ENCODE measurements at regions not wholly inside any gene's neighbourhood (a gene's known extent, or its start where the extent isn't known, plus 50 kb on each side); places are given as distances from the start of the nearest gene placed in this dataset.
"Not testable (repeated sequence)": the region's sequence is repeated elsewhere in the genome, so short reads cannot be mapped to it uniquely, and the experiment has no call there.

- Mint-ChIP-seq H3K4me1 (no peaks in the 10 kb centered on the region), H3K27ac (no peak overlapping the region), H3K27me3 (peaks cover 6 to 11% of the 10 kb centered on the region in 2 donors), H3K9me3 (peaks cover 5 to 19% (median 14%) of the 10 kb centered on the region in 3 donors), H3K36me3 (no peaks in the 10 kb centered on the region), H3K4me3 (no peak overlapping the region)
- no peak for DNase-seq
- Histone ChIP-seq H3K36me3 (ENCODE audit: control insufficient read depth in 2 of 2, extremely low read depth in 1 of 2, insufficient read depth in 1 of 2, low read length in 1 of 2) (no peaks in the 10 kb centered on the region), H3K27ac (ENCODE audit: low read length) (no peak overlapping the region), H3K4me1 (ENCODE audit: control insufficient read depth in 1 of 2, extremely low read depth in 1 of 2, insufficient read depth in 2 of 2, low read length in 2 of 2) (no peaks in the 10 kb centered on the region), H3K4me3 (ENCODE audit: control insufficient read depth in 1 of 2, extremely low read depth in 1 of 2, low read length in 1 of 2) (no peak overlapping the region), H3K9me3 (peaks cover 3% of the 10 kb centered on the region), H3K27me3 (replicated peaks in 1 of 2; ENCODE audit: control insufficient read depth in 2 of 2, extremely low read depth in 1 of 2, insufficient read depth in 2 of 2, low read length in 1 of 2) (no peaks in the 10 kb centered on the region)
- CTCF ChIA-PET = no interaction called here
- POLR2A ChIA-PET = no interaction called here
- ATAC-seq (replicated peaks in 1 of 4) = no peak
Observed at GRCh38 chr4:54445866-54446265, 211.9 kb upstream of the KIT start.

- H3K36me3 Mint-ChIP-seq = no peaks in the 10 kb centered on the region
- H3K27me3 Mint-ChIP-seq = peaks cover 5 to 11% of the 10 kb centered on the region in 2 donors
- POLR2A ChIA-PET = no interaction called here
- Histone ChIP-seq H3K4me3 (ENCODE audit: control insufficient read depth in 1 of 2, extremely low read depth in 1 of 2, low read length in 1 of 2) (no peak overlapping the region), H3K27me3 (replicated peaks in 1 of 2; ENCODE audit: control insufficient read depth in 2 of 2, extremely low read depth in 1 of 2, insufficient read depth in 2 of 2, low read length in 1 of 2) (no peaks in the 10 kb centered on the region), H3K9me3 (peaks cover 3% of the 10 kb centered on the region), H3K4me1 (ENCODE audit: control insufficient read depth in 1 of 2, extremely low read depth in 1 of 2, insufficient read depth in 2 of 2, low read length in 2 of 2) (no peaks in the 10 kb centered on the region), H3K36me3 (ENCODE audit: control insufficient read depth in 2 of 2, extremely low read depth in 1 of 2, insufficient read depth in 1 of 2, low read length in 1 of 2) (no peaks in the 10 kb centered on the region), H3K27ac (ENCODE audit: low read length) (no peak overlapping the region)
- no CpG with 5 or more reads among the region's 1 CpG for WGBS (ENCODE audit: insufficient coverage)
- CTCF ChIA-PET = no interaction called here
- peaks cover 5 to 20% (median 15%) of the 10 kb centered on the region in 3 donors for H3K9me3 Mint-ChIP-seq
- no peak overlapping the region for H3K27ac Mint-ChIP-seq
- no peak overlapping the region for H3K4me3 Mint-ChIP-seq
- ATAC-seq (replicated peaks in 1 of 4) = no peak
- DNase-seq = no peak
- no peaks in the 10 kb centered on the region for H3K4me1 Mint-ChIP-seq
Observed at GRCh38 chr4:54446581-54446980, 211.2 kb upstream of the KIT start.

- ATAC-seq (replicated peaks in 1 of 4) (no peak), DNase-seq (no peak)
- Mint-ChIP-seq H3K27ac (no peak overlapping the region), H3K4me1 (no peaks in the 10 kb centered on the region), H3K9me3 (peaks cover 8 to 20% (median 15%) of the 10 kb centered on the region in 3 donors), H3K27me3 (peaks cover 4 to 14% of the 10 kb centered on the region in 2 donors), H3K36me3 (no peaks in the 10 kb centered on the region), H3K4me3 (no peak overlapping the region)
- 100% methylated on average over 1 of the region's 2 CpGs for WGBS (ENCODE audit: insufficient coverage)
- Histone ChIP-seq H3K27me3 (replicated peaks in 1 of 2; ENCODE audit: control insufficient read depth in 2 of 2, extremely low read depth in 1 of 2, insufficient read depth in 2 of 2, low read length in 1 of 2) (no peaks in the 10 kb centered on the region), H3K4me3 (ENCODE audit: control insufficient read depth in 1 of 2, extremely low read depth in 1 of 2, low read length in 1 of 2) (no peak overlapping the region), H3K36me3 (ENCODE audit: control insufficient read depth in 2 of 2, extremely low read depth in 1 of 2, insufficient read depth in 1 of 2, low read length in 1 of 2) (no peaks in the 10 kb centered on the region), H3K4me1 (ENCODE audit: control insufficient read depth in 1 of 2, extremely low read depth in 1 of 2, insufficient read depth in 2 of 2, low read length in 2 of 2) (no peaks in the 10 kb centered on the region), H3K9me3 (peaks cover 3% of the 10 kb centered on the region), H3K27ac (ENCODE audit: low read length) (no peak overlapping the region)
- CTCF ChIA-PET = no interaction called here
- POLR2A ChIA-PET = no interaction called here
Observed at GRCh38 chr4:54447304-54447703, 210.5 kb upstream of the KIT start.

GRCh38 chr4:54449999-54450398 lies 207.8 kb upstream of the KIT start:
- Mint-ChIP-seq H3K27me3 (peaks cover 0 to 6% of the 10 kb centered on the region in 2 donors), H3K9me3 (peaks cover 8 to 20% (median 15%) of the 10 kb centered on the region in 3 donors), H3K4me1 (no peaks in the 10 kb centered on the region), H3K4me3 (no peak overlapping the region), H3K36me3 (no peaks in the 10 kb centered on the region), H3K27ac (no peak overlapping the region)
- Histone ChIP-seq H3K27me3 (replicated peaks in 1 of 2; ENCODE audit: control insufficient read depth in 2 of 2, extremely low read depth in 1 of 2, insufficient read depth in 2 of 2, low read length in 1 of 2) (no peaks in the 10 kb centered on the region), H3K27ac (ENCODE audit: low read length) (no peak overlapping the region), H3K36me3 (ENCODE audit: control insufficient read depth in 2 of 2, extremely low read depth in 1 of 2, insufficient read depth in 1 of 2, low read length in 1 of 2) (no peaks in the 10 kb centered on the region), H3K9me3 (peaks cover 3% of the 10 kb centered on the region), H3K4me3 (ENCODE audit: control insufficient read depth in 1 of 2, extremely low read depth in 1 of 2, low read length in 1 of 2) (no peak overlapping the region), H3K4me1 (ENCODE audit: control insufficient read depth in 1 of 2, extremely low read depth in 1 of 2, insufficient read depth in 2 of 2, low read length in 2 of 2) (no peaks in the 10 kb centered on the region)
- ChIA-PET POLR2A (no interaction called here), CTCF (no interaction called here)
- DNase-seq (no peak), ATAC-seq (replicated peaks in 1 of 4) (no peak)
- no CpG with 5 or more reads among the region's 5 CpGs for WGBS (ENCODE audit: insufficient coverage)

- H3K9me3 ChIP-seq; H3K4me3 Mint-ChIP-seq; H3K27ac Mint-ChIP-seq; H3K27ac ChIP-seq (ENCODE audit: low read length); H3K4me1 ChIP-seq (ENCODE audit: control insufficient read depth in 1 of 2, extremely low read depth in 1 of 2, insufficient read depth in 2 of 2, low read length in 2 of 2); ATAC-seq (replicated peaks in 1 of 4); H3K27me3 ChIP-seq (replicated peaks in 1 of 2; ENCODE audit: control insufficient read depth in 2 of 2, extremely low read depth in 1 of 2, insufficient read depth in 2 of 2, low read length in 1 of 2); H3K4me3 ChIP-seq (ENCODE audit: control insufficient read depth in 1 of 2, extremely low read depth in 1 of 2, low read length in 1 of 2); DNase-seq; H3K27me3 Mint-ChIP-seq; CTCF ChIA-PET; POLR2A ChIA-PET; H3K36me3 ChIP-seq (ENCODE audit: control insufficient read depth in 2 of 2, extremely low read depth in 1 of 2, insufficient read depth in 1 of 2, low read length in 1 of 2); H3K36me3 Mint-ChIP-seq; H3K4me1 Mint-ChIP-seq: not testable (repeated sequence)
- WGBS (ENCODE audit: insufficient coverage) = 93% methylated on average over 4 of the region's 9 CpGs
- peaks cover 19 to 30% (median 25%) of the 10 kb centered on the region in 3 donors for H3K9me3 Mint-ChIP-seq
Observed at GRCh38 chr4:54466960-54467359, 190.8 kb upstream of the KIT start.

- Histone ChIP-seq H3K4me3 (ENCODE audit: control insufficient read depth in 1 of 2, extremely low read depth in 1 of 2, low read length in 1 of 2) (no peak overlapping the region), H3K9me3 (no peaks in the 10 kb centered on the region), H3K36me3 (ENCODE audit: control insufficient read depth in 2 of 2, extremely low read depth in 1 of 2, insufficient read depth in 1 of 2, low read length in 1 of 2) (no peaks in the 10 kb centered on the region), H3K27me3 (replicated peaks in 1 of 2; ENCODE audit: control insufficient read depth in 2 of 2, extremely low read depth in 1 of 2, insufficient read depth in 2 of 2, low read length in 1 of 2) (no peaks in the 10 kb centered on the region), H3K27ac (ENCODE audit: low read length) (no peak overlapping the region), H3K4me1 (ENCODE audit: control insufficient read depth in 1 of 2, extremely low read depth in 1 of 2, insufficient read depth in 2 of 2, low read length in 2 of 2) (no peaks in the 10 kb centered on the region)
- Mint-ChIP-seq H3K36me3 (no peaks in the 10 kb centered on the region), H3K9me3 (peaks cover 3 to 8% (median 8%) of the 10 kb centered on the region in 3 donors), H3K4me3 (no peak overlapping the region), H3K4me1 (no peaks in the 10 kb centered on the region), H3K27ac (no peak overlapping the region), H3K27me3 (peaks cover 5 to 10% of the 10 kb centered on the region in 2 donors)
- 96% methylated on average over 6 of the region's 7 CpGs for WGBS (ENCODE audit: insufficient coverage)
- ATAC-seq (replicated peaks in 1 of 4) = no peak
- POLR2A ChIA-PET = no interaction called here
- CTCF ChIA-PET = interaction anchor here in 1 of 2 donors (1.0 kb wide), 1 partner anchor 48 kb away, joined by 3 read pairs; no protein-coding TSS in a partner anchor
- no peak for DNase-seq
Observed at GRCh38 chr4:54473077-54473545, 184.6 kb upstream of the KIT start.

- ChIA-PET POLR2A (no interaction called here), CTCF (interaction anchor here in 1 of 2 donors (1.0 kb wide), 1 partner anchor 49 kb away, joined by 3 read pairs; no protein-coding TSS in a partner anchor)
- WGBS (ENCODE audit: insufficient coverage) = no CpG with 5 or more reads among the region's 6 CpGs
- no peaks in the 10 kb centered on the region for H3K9me3 ChIP-seq
- ATAC-seq (replicated peaks in 1 of 4) (no peak), DNase-seq (no peak)
- Mint-ChIP-seq H3K4me1 (no peaks in the 10 kb centered on the region), H3K9me3 (peaks cover 3 to 8% (median 5%) of the 10 kb centered on the region in 3 donors), H3K27ac (no peak overlapping the region), H3K36me3 (no peaks in the 10 kb centered on the region), H3K4me3 (no peak overlapping the region), H3K27me3 (peaks cover 5 to 10% of the 10 kb centered on the region in 2 donors)
- no peak overlapping the region for H3K4me3 ChIP-seq (ENCODE audit: control insufficient read depth in 1 of 2, extremely low read depth in 1 of 2, low read length in 1 of 2)
- H3K27ac ChIP-seq (ENCODE audit: low read length) = no peak overlapping the region
- no peaks in the 10 kb centered on the region for H3K27me3 ChIP-seq (replicated peaks in 1 of 2; ENCODE audit: control insufficient read depth in 2 of 2, extremely low read depth in 1 of 2, insufficient read depth in 2 of 2, low read length in 1 of 2)
- no peaks in the 10 kb centered on the region for H3K4me1 ChIP-seq (ENCODE audit: control insufficient read depth in 1 of 2, extremely low read depth in 1 of 2, insufficient read depth in 2 of 2, low read length in 2 of 2)
- no peaks in the 10 kb centered on the region for H3K36me3 ChIP-seq (ENCODE audit: control insufficient read depth in 2 of 2, extremely low read depth in 1 of 2, insufficient read depth in 1 of 2, low read length in 1 of 2)
Observed at GRCh38 chr4:54473798-54474197, 184.0 kb upstream of the KIT start.
